ENCODE measurements at regions not wholly inside any gene's neighbourhood (a gene's known extent, or its start where the extent isn't known, plus 50 kb on each side); places are given as distances from the start of the nearest gene placed in this dataset.
"Not testable (repeated sequence)": the region's sequence is repeated elsewhere in the genome, so short reads cannot be mapped to it uniquely, and the experiment has no call there.

- Histone ChIP-seq H3K36me3 (no peaks in the 10 kb centered on the region), H3K9me3 (peaks cover 0 to 12% (median 2%) of the 10 kb centered on the region in 12 donors), H3K27ac (no peak overlapping the region), H3K4me1 (no peaks in the 10 kb centered on the region), H3K27me3 (no peaks in the 10 kb centered on the region), H3K4me3 (no peak overlapping the region)
- DNase-seq (no peak), ATAC-seq (no peak)
- TF ChIP-seq POLR2A (IDR thresholded peaks at IDR 0.05), result no peak
- no peak for TF ChIP-seq CTCF (IDR thresholded peaks at IDR 0.05)
- intact Hi-C loops (cut with DNase I), result no loop called here
Observed at GRCh38 chr16:46519063-46519462, 102.1 kb downstream of the SHCBP1 start.

- H3K27ac ChIP-seq, result no peak overlapping the region
- ATAC-seq, result no peak
- no peak overlapping the region for H3K4me3 ChIP-seq
- no peaks in the 10 kb centered on the region for H3K4me1 ChIP-seq
- H3K9me3 ChIP-seq, result no peaks in the 10 kb centered on the region
- 74 to 80% (median 78%) methylated on average over 2 of the region's 2 CpGs for WGBS, 4 donors
- intact Hi-C loops (cut with DNase I), result no loop called here
- DNase-seq, result no peak
- TF ChIP-seq CTCF (IDR thresholded peaks at IDR 0.05) (no peak), POLR2A (IDR thresholded peaks at IDR 0.05) (no peak)
- no peaks in the 10 kb centered on the region for H3K27me3 ChIP-seq
- no peaks in the 10 kb centered on the region for H3K36me3 ChIP-seq
Observed at GRCh38 chr16:46496701-46497100, 124.5 kb downstream of the SHCBP1 start.

GRCh38 chr16:46482895-46483294 lies 138.3 kb downstream of the SHCBP1 start:
- TF ChIP-seq POLR2A (IDR thresholded peaks at IDR 0.05) (no peak), CTCF (IDR thresholded peaks at IDR 0.05) (no peak)
- Histone ChIP-seq H3K9me3 (peaks cover 0 to 3% (median 0%) of the 10 kb centered on the region in 12 donors), H3K27me3 (no peaks in the 10 kb centered on the region), H3K27ac (no peak overlapping the region), H3K4me1 (no peaks in the 10 kb centered on the region), H3K36me3 (no peaks in the 10 kb centered on the region), H3K4me3 (no peak overlapping the region)
- intact Hi-C loops (cut with DNase I), result no loop called here
- DNase-seq (no peak), ATAC-seq (no peak)
- WGBS, 4 donors, result 23 to 41% (median 36%) methylated on average over 4 of the region's 4 CpGs

GRCh38 chr16:46466239-46466638 lies 154.9 kb downstream of the SHCBP1 start:
- 71 to 74% (median 74%) methylated on average over 15 of the region's 15 CpGs for WGBS, 4 donors
- Histone ChIP-seq H3K27ac (no peak overlapping the region), H3K4me1 (no peaks in the 10 kb centered on the region), H3K9me3 (peaks cover 0 to 43% (median 8%) of the 10 kb centered on the region in 12 donors), H3K36me3 (no peaks in the 10 kb centered on the region), H3K27me3 (no peaks in the 10 kb centered on the region), H3K4me3 (no peak overlapping the region)
- intact Hi-C loops (cut with DNase I), result no loop called here
- TF ChIP-seq CTCF (IDR thresholded peaks at IDR 0.05), result no peak
- ATAC-seq (no peak), DNase-seq (no peak)

GRCh38 chr16:46454801-46455200 lies 166.4 kb downstream of the SHCBP1 start:
- H3K27me3 ChIP-seq; DNase-seq; H3K9me3 ChIP-seq; H3K36me3 ChIP-seq; H3K4me3 ChIP-seq; intact Hi-C loops (cut with DNase I); H3K27ac ChIP-seq; ATAC-seq; H3K4me1 ChIP-seq: not testable (repeated sequence)
- 58 to 68% (median 60%) methylated on average over 9 to 10 of the region's 10 CpGs for WGBS, 4 donors
